Calu3 (cell line): ENCODE measurements at regions not wholly inside any gene's neighbourhood (a gene's known extent, or its start where the extent isn't known, plus 50 kb on each side); places are given as distances from the start of the nearest gene placed in this dataset.

ENCODE experiments used
- BruUV-seq: library from RNA; stranded (reverse); fragments of 400-500 nt; replicated peaks from 2 replicates; lab custom pipeline; 2021; lab: Mats Ljungman, UMichigan
- CTCF ChIA-PET: fragments of 300-600 bp; sonication (Branson Sonifier 250); formaldehyde crosslinking; loops from one replicate; lab custom pipeline; 2022; ENCODE audit warnings: antibody characterized with exemption; lab: Charles Lee
- DNase-seq: peaks from one replicate; pipeline ENCODE4 v3.0.0; 2022
- H3K27ac Mint-ChIP-seq: one replicate; pipeline ENCODE4 v1.8.0; 2022; ENCODE audit warnings: mixed read lengths; ENCODE audit not compliant: unreplicated experiment
- H3K27me3 Mint-ChIP-seq: one replicate; pipeline ENCODE4 v1.8.0; 2022; ENCODE audit warnings: mixed read lengths; ENCODE audit not compliant: unreplicated experiment
- H3K36me3 Mint-ChIP-seq: one replicate; pipeline ENCODE4 v1.8.0; 2022; ENCODE audit warnings: mild to moderate bottlenecking, moderate library complexity, mixed read lengths; ENCODE audit not compliant: insufficient read depth, unreplicated experiment
- H3K4me1 Mint-ChIP-seq: one replicate; pipeline ENCODE4 v1.8.0; 2022; ENCODE audit warnings: mild to moderate bottlenecking, low read depth, mixed read lengths; ENCODE audit not compliant: unreplicated experiment
- H3K4me3 Mint-ChIP-seq: one replicate; pipeline ENCODE4 v1.8.0; 2022; ENCODE audit warnings: mild to moderate bottlenecking, low read depth, moderate library complexity, mixed read lengths; ENCODE audit not compliant: unreplicated experiment
- H3K9me3 Mint-ChIP-seq: one replicate; pipeline ENCODE4 v1.8.0; 2022; ENCODE audit warnings: low read depth, mixed read lengths; ENCODE audit not compliant: unreplicated experiment
- intact Hi-C: fragments of 100-400 bp; cut with micrococcal nuclease; formaldehyde crosslinking; loops from one replicate; pipeline ENCODE4 v1.10.0; 2022; ENCODE audit not compliant: unreplicated experiment
- TF ChIP-seq, protein P1 (sequence below): fragments of 200-600 bp; IDR thresholded peaks from one replicate; pipeline ENCODE4 v1.8.0; 2022; ENCODE audit warnings: antibody characterized with exemption; ENCODE audit not compliant: unreplicated experiment

DNA sequence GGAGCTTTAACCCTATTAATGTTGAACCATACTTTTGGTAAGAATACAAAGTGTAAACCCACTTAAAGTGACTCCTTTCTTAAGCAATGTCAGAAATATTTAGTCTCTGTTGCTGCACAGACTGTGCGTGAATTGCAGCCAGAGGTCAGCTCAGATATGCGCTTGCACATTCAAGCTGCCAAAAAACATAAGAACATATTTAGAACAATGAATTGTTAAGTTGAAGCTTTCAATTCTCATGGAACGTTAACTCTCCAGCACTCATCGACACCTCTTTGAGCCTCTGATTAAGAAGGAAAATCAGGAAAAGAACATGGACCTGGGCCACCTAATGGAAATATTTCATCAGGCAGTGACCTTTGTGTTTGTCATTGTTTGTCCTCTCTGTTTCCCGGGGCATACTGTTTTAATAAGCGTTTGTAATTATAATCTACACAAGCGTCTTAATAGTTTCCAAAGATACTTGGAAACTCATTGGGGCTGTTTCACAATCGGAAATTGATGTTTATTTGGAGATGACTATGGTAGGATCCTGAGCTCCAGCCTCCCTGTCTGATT lies 193.0 kb upstream of the CELF2 start:
- DNase-seq = no peak
- peaks cover 8% of the 10 kb centered on the region for H3K9me3 Mint-ChIP-seq
- H3K36me3 Mint-ChIP-seq = no peaks in the 10 kb centered on the region
- intact Hi-C loops = no loop called here
- CTCF ChIA-PET = no interaction called here
- no peak overlapping the region for H3K27ac Mint-ChIP-seq
- no TSS peak for BruUV-seq
- no peaks in the 10 kb centered on the region for H3K4me1 Mint-ChIP-seq
- TF ChIP-seq, protein P1, sequence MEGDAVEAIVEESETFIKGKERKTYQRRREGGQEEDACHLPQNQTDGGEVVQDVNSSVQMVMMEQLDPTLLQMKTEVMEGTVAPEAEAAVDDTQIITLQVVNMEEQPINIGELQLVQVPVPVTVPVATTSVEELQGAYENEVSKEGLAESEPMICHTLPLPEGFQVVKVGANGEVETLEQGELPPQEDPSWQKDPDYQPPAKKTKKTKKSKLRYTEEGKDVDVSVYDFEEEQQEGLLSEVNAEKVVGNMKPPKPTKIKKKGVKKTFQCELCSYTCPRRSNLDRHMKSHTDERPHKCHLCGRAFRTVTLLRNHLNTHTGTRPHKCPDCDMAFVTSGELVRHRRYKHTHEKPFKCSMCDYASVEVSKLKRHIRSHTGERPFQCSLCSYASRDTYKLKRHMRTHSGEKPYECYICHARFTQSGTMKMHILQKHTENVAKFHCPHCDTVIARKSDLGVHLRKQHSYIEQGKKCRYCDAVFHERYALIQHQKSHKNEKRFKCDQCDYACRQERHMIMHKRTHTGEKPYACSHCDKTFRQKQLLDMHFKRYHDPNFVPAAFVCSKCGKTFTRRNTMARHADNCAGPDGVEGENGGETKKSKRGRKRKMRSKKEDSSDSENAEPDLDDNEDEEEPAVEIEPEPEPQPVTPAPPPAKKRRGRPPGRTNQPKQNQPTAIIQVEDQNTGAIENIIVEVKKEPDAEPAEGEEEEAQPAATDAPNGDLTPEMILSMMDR = no peak
- no peak overlapping the region for H3K4me3 Mint-ChIP-seq
- no peaks in the 10 kb centered on the region for H3K27me3 Mint-ChIP-seq

DNA sequence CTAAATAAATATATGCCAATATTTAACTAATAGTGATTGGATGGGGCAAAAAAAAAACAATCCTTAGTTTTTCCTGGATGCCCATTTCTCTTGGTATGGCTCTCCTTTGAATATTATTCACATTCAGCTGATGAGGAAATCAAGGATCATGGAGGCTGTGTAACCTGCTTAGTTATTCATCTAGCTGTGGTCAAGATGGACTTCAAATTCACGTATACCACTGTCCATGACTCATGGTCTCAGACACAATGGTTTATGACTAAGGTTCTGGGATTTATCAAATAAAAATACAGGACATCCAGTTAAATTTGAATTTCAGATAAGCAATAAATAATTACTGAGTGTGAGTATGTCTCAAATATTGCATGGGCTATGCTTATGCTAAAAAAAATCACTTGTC lies 191.5 kb upstream of the CELF2 start:
- no peak overlapping the region for H3K27ac Mint-ChIP-seq
- intact Hi-C loops = no loop called here
- no TSS peak for BruUV-seq

DNA sequence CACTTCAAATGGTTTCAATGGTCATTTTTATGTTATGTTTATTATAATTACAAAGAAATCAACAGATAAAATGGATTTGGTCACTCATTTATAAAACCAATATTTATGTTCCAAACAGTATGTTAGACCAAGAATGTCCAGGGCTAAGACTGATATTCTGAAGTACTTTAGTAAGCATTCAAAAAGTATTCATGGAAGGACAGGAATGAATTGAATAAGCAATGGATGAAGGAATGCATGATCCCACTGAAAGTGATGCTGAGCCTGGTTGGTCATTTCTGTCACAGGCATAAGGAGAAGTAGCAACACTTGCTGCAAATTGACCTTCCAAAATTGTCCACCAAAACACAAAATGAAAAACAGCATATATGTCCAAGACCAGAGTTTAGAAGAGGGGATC lies 189.0 kb upstream of the CELF2 start:
- Mint-ChIP-seq H3K4me3 (no peak overlapping the region), H3K27me3 (no peaks in the 10 kb centered on the region), H3K9me3 (peaks cover 2% of the 10 kb centered on the region), H3K27ac (no peak overlapping the region), H3K36me3 (no peaks in the 10 kb centered on the region), H3K4me1 (no peaks in the 10 kb centered on the region)
- DNase-seq = no peak
- TF ChIP-seq, protein P1 = no peak
- CTCF ChIA-PET = no interaction called here
- intact Hi-C loops = no loop called here
- BruUV-seq = no TSS peak

More for the DNA sequence above, 191.5 kb upstream of the CELF2 start:
- no peaks in the 10 kb centered on the region for H3K4me1 Mint-ChIP-seq
- CTCF ChIA-PET = no interaction called here
- TF ChIP-seq, protein P1 = no peak
- H3K36me3 Mint-ChIP-seq = no peaks in the 10 kb centered on the region
- no peaks in the 10 kb centered on the region for H3K27me3 Mint-ChIP-seq
- H3K9me3 Mint-ChIP-seq = peaks cover 2% of the 10 kb centered on the region
- DNase-seq = no peak
- no peak overlapping the region for H3K4me3 Mint-ChIP-seq

DNA sequence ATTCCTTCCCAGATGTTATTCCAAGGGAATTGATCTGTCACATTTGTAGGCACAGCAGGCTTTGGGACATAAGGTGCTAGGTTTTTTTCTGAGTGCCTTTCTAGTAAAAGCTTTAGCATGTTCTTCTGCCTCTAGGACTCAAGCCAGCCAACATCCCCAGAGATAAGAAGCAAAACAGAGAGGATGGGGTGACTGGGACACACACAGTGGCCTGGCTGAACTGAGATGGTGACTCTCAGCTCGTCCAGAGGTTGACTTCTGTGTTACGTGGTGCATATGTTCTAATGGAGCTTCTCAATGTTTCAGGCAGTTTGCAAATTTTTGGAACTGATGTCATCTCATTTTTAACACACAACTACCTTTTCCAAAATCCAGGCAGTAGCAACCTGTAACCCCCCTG lies 188.1 kb upstream of the CELF2 start:
- CTCF ChIA-PET = no interaction called here
- Mint-ChIP-seq H3K27me3 (no peaks in the 10 kb centered on the region), H3K9me3 (peaks cover 2% of the 10 kb centered on the region), H3K4me1 (no peaks in the 10 kb centered on the region), H3K27ac (no peak overlapping the region), H3K4me3 (no peak overlapping the region), H3K36me3 (no peaks in the 10 kb centered on the region)
- TF ChIP-seq, protein P1 = no peak
- no TSS peak for BruUV-seq
- DNase-seq = no peak
- intact Hi-C loops = no loop called here
